Muscle layer of duodenum (tissue), 2 donors: ENCODE measurements at regions not wholly inside any gene's neighbourhood (a gene's known extent, or its start where the extent isn't known, plus 50 kb on each side); places are given as distances from the start of the nearest gene placed in this dataset.

ENCODE experiments used
- H3K27ac ChIP-seq: one replicate; pipeline ENCODE4 v1.7.0; 2013; ENCODE audit warnings: mild to moderate bottlenecking, low read length
- H3K27me3 ChIP-seq: one replicate; pipeline ENCODE4 v1.7.0; 2013; ENCODE audit warnings: low read depth, mild to moderate bottlenecking, control low read depth, low read length
- H3K36me3 ChIP-seq, 2 donors: one replicate each; pipeline ENCODE4 v1.7.0; 2013; ENCODE audit warnings: low read length in 2 of 2, control low read depth in 1 of 2, mild to moderate bottlenecking in 1 of 2; ENCODE audit not compliant: insufficient read depth in 2 of 2, control insufficient read depth in 1 of 2
- H3K4me1 ChIP-seq, 2 donors: one replicate each; pipeline ENCODE4 v1.7.0; 2013; ENCODE audit warnings: low read length in 2 of 2, mild to moderate bottlenecking in 2 of 2, control low read depth in 1 of 2, moderate library complexity in 1 of 2; ENCODE audit not compliant: insufficient read depth in 2 of 2, control insufficient read depth in 1 of 2
- H3K4me3 ChIP-seq, 2 donors: one replicate each; pipeline ENCODE4 v1.7.0; 2013; ENCODE audit warnings: low read length in 2 of 2, low read depth in 1 of 2, mild to moderate bottlenecking in 1 of 2
- H3K9me3 ChIP-seq, 2 donors: one replicate each; pipeline ENCODE4 v1.7.0; 2013; ENCODE audit warnings: low read length in 2 of 2, control low read depth in 1 of 2, mild to moderate bottlenecking in 1 of 2; ENCODE audit not compliant: control insufficient read depth in 1 of 2
- donor health status: healthy.

GRCh38 chr1:238272145-238272544 is 381.4 kb upstream of the ZP4 start:
- Histone ChIP-seq H3K27ac (no peak overlapping the region), H3K4me1 (no peaks in the 10 kb centered on the region), H3K27me3 (no peaks in the 10 kb centered on the region)

GRCh38 chr1:238265866-238266265 is 375.1 kb upstream of the ZP4 start:
- H3K4me3 ChIP-seq = no peak overlapping the region
- no peaks in the 10 kb centered on the region for H3K36me3 ChIP-seq
- no peaks in the 10 kb centered on the region for H3K9me3 ChIP-seq
- no peaks in the 10 kb centered on the region for H3K27me3 ChIP-seq
- no peak overlapping the region for H3K27ac ChIP-seq
- no peaks in the 10 kb centered on the region for H3K4me1 ChIP-seq

More at GRCh38 chr1:238272145-238272544, 381.4 kb upstream of the ZP4 start:
- Histone ChIP-seq H3K36me3 (no peaks in the 10 kb centered on the region), H3K9me3 (peaks cover 0 to 10% of the 10 kb centered on the region in 2 donors), H3K4me3 (no peak overlapping the region)

- Histone ChIP-seq H3K27ac (no peak overlapping the region), H3K9me3 (no peaks in the 10 kb centered on the region), H3K4me3 (no peak overlapping the region), H3K4me1 (no peaks in the 10 kb centered on the region), H3K36me3 (no peaks in the 10 kb centered on the region), H3K27me3 (no peaks in the 10 kb centered on the region)
These were observed 374.2 kb upstream of the ZP4 start for GRCh38 chr1:238264951-238265350.

GRCh38 chr1:238258510-238258909 is 367.8 kb upstream of the ZP4 start:
- Histone ChIP-seq H3K9me3 (no peaks in the 10 kb centered on the region), H3K4me1 (no peaks in the 10 kb centered on the region), H3K36me3 (no peaks in the 10 kb centered on the region), H3K4me3 (no peak overlapping the region), H3K27ac (no peak overlapping the region), H3K27me3 (no peaks in the 10 kb centered on the region)

- H3K27ac ChIP-seq = no peak overlapping the region
- H3K4me3 ChIP-seq = no peak overlapping the region
- H3K9me3 ChIP-seq = no peaks in the 10 kb centered on the region
- H3K27me3 ChIP-seq = no peaks in the 10 kb centered on the region
- no peaks in the 10 kb centered on the region for H3K4me1 ChIP-seq
- no peaks in the 10 kb centered on the region for H3K36me3 ChIP-seq
These were observed 366.4 kb upstream of the ZP4 start for GRCh38 chr1:238257018-238257621.

GRCh38 chr1:238254935-238255334 is 364.2 kb upstream of the ZP4 start:
- H3K27ac ChIP-seq = no peak overlapping the region

GRCh38 chr1:238252033-238252802 is 361.5 kb upstream of the ZP4 start:
- no peaks in the 10 kb centered on the region for H3K27me3 ChIP-seq
- no peak overlapping the region for H3K4me3 ChIP-seq
- H3K36me3 ChIP-seq = no peaks in the 10 kb centered on the region
- H3K27ac ChIP-seq = no peak overlapping the region
- H3K9me3 ChIP-seq = no peaks in the 10 kb centered on the region
- H3K4me1 ChIP-seq = no peaks in the 10 kb centered on the region

More at GRCh38 chr1:238254935-238255334, 364.2 kb upstream of the ZP4 start:
- Histone ChIP-seq H3K4me3 (no peak overlapping the region), H3K36me3 (no peaks in the 10 kb centered on the region), H3K9me3 (no peaks in the 10 kb centered on the region), H3K4me1 (no peaks in the 10 kb centered on the region), H3K27me3 (no peaks in the 10 kb centered on the region)

GRCh38 chr1:238248356-238248755 is 357.6 kb upstream of the ZP4 start:
- H3K27me3 ChIP-seq = no peaks in the 10 kb centered on the region
- H3K4me3 ChIP-seq = no peak overlapping the region
- no peaks in the 10 kb centered on the region for H3K36me3 ChIP-seq
- no peaks in the 10 kb centered on the region for H3K9me3 ChIP-seq
- no peaks in the 10 kb centered on the region for H3K4me1 ChIP-seq
- H3K27ac ChIP-seq = no peak overlapping the region

- Histone ChIP-seq H3K4me3 (no peak overlapping the region), H3K4me1 (no peaks in the 10 kb centered on the region), H3K27me3 (no peaks in the 10 kb centered on the region), H3K9me3 (no peaks in the 10 kb centered on the region), H3K36me3 (no peaks in the 10 kb centered on the region), H3K27ac (no peak overlapping the region)
These were observed 351.5 kb upstream of the ZP4 start for GRCh38 chr1:238242181-238242580.

- Histone ChIP-seq H3K27me3 (no peaks in the 10 kb centered on the region), H3K4me1 (no peaks in the 10 kb centered on the region), H3K9me3 (no peaks in the 10 kb centered on the region), H3K4me3 (no peak overlapping the region), H3K36me3 (no peaks in the 10 kb centered on the region), H3K27ac (no peak overlapping the region)
These were observed 350.9 kb upstream of the ZP4 start for GRCh38 chr1:238241607-238242006.

GRCh38 chr1:238239343-238239742 is 348.6 kb upstream of the ZP4 start:
- Histone ChIP-seq H3K4me1 (no peaks in the 10 kb centered on the region), H3K4me3 (no peak overlapping the region), H3K9me3 (peaks cover 0 to 4% of the 10 kb centered on the region in 2 donors), H3K27ac (no peak overlapping the region), H3K36me3 (no peaks in the 10 kb centered on the region), H3K27me3 (no peaks in the 10 kb centered on the region)
